Upper lobe of right lung (tissue), 1 donor: ENCODE measurements at regions not wholly inside any gene's neighbourhood (a gene's known extent, or its start where the extent isn't known, plus 50 kb on each side); places are given as distances from the start of the nearest gene placed in this dataset.

Source experiments
- ATAC-seq: fragments of 200-7000 bp; cut with Tn5 transposase; one replicate; pipeline ENCODE4 v1.9.1; 2020; ENCODE audit warnings: mild to moderate bottlenecking, moderate library complexity
- DNase-seq: peaks from one replicate; pipeline ENCODE4 v3.0.0-alpha.2; 2020
- H3K27ac ChIP-seq: fragments of 200-600 bp; one replicate; pipeline ENCODE4 v1.8.0; 2022
- H3K27me3 ChIP-seq: fragments of 200-600 bp; one replicate; pipeline ENCODE4 v1.8.0; 2022; ENCODE audit warnings: mild to moderate bottlenecking
- H3K36me3 ChIP-seq: fragments of 200-600 bp; one replicate; pipeline ENCODE4 v1.8.0; 2022
- H3K4me1 ChIP-seq: fragments of 200-600 bp; one replicate; pipeline ENCODE4 v1.8.0; 2022
- H3K4me3 ChIP-seq: fragments of 200-600 bp; one replicate; pipeline ENCODE4 v1.8.0; 2022; ENCODE audit warnings: mild to moderate bottlenecking
- H3K9me3 ChIP-seq: fragments of 200-600 bp; one replicate; pipeline ENCODE4 v1.8.0; 2022
- intact Hi-C: fragments of 100-400 bp; cut with DNase I; formaldehyde crosslinking; loops from one replicate; pipeline ENCODE4 v1.11.0; 2022
- TF ChIP-seq, protein P1 (sequence below): fragments of 200-600 bp; IDR thresholded peaks from one replicate; pipeline ENCODE4 v1.8.0; 2022; ENCODE audit warnings: antibody characterized with exemption
- donor health status: DM: no; HTN: yes; CAD: no; lungs with severe emphysema.

GRCh38 chr7:152553671-152554317 is 118.0 kb upstream of the KMT2C start:
- Histone ChIP-seq H3K4me3 (no peak overlapping the region), H3K9me3 (no peaks in the 10 kb centered on the region), H3K27me3 (no peaks in the 10 kb centered on the region), H3K36me3 (no peaks in the 10 kb centered on the region), H3K27ac (no peak overlapping the region), H3K4me1 (no peaks in the 10 kb centered on the region)
- TF ChIP-seq, protein P1, sequence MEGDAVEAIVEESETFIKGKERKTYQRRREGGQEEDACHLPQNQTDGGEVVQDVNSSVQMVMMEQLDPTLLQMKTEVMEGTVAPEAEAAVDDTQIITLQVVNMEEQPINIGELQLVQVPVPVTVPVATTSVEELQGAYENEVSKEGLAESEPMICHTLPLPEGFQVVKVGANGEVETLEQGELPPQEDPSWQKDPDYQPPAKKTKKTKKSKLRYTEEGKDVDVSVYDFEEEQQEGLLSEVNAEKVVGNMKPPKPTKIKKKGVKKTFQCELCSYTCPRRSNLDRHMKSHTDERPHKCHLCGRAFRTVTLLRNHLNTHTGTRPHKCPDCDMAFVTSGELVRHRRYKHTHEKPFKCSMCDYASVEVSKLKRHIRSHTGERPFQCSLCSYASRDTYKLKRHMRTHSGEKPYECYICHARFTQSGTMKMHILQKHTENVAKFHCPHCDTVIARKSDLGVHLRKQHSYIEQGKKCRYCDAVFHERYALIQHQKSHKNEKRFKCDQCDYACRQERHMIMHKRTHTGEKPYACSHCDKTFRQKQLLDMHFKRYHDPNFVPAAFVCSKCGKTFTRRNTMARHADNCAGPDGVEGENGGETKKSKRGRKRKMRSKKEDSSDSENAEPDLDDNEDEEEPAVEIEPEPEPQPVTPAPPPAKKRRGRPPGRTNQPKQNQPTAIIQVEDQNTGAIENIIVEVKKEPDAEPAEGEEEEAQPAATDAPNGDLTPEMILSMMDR, result no peak
- intact Hi-C loops, result no loop called here
- DNase-seq, result no peak
- ATAC-seq, result no peak

DNA sequence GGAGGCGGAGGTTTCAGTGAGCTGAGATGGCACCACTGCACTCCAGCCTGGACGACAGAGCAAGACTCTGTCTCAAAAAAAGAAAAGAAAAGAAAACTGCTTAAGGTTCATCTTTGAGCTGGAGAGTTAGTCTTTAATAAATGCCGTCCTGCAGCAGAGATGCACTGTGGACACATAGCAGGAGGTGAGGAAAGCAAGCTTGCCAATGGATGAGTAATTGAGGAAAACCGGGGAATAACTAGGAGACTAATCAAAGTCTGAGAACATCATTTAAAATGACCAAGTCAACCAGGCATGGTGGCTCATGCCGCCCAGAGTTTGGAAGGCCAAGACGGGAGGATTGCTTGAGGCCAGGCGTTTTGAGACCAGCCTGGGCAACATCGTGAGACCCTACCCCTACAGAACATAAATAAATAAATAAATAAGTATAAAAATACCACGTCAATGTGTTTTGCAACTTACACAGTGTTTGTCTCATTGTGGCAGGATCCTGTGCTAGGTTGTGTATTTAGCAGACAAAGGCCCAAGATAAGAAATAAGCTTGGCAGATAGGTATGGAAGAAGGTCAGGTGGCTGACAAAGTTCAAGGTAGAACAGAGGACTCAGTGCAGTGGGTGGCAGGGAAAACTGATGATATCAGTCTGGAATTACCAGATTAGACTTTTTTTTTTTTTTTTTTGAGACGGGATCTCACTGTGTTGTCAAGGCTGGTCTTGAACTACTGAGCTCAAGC is 115.7 kb upstream of the KMT2C start:
- Histone ChIP-seq H3K27ac (no peak overlapping the region), H3K9me3 (no peaks in the 10 kb centered on the region), H3K4me3 (no peak overlapping the region), H3K27me3 (no peaks in the 10 kb centered on the region), H3K36me3 (no peaks in the 10 kb centered on the region), H3K4me1 (no peaks in the 10 kb centered on the region)
- ATAC-seq (no peak), DNase-seq (no peak)
- intact Hi-C loops, result no loop called here
- TF ChIP-seq, protein P1, result no peak

DNA sequence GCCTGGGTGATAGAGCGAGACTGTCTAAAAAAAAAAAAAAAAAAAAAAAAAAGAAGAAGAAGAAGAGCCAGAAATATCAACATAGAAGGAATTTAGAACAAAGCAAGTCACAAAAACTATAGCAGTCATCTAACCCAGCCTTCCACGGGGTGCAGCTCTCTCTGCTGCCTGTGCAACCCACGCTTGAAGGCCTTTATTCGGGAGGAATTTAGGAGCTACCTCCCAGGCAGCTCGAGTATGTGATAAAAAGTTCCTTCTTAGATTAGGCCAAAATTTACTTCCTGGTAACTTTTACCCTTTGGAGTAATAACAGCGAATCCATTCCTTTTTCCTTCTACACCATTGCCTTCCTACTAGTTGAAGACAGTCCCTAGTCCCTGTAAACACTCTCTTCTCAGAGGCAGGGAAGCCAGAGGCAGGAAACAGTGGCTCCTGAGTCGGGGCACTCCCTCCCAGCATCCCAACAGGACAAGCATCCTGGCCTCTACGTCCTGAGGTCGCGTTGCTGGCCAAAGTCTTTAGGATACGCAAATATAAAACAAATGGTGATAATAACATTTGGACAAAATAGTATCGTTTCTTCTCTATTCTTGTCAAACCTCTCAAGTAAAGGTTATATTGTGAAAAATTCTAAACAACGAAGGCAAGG is 109.3 kb upstream of the KMT2C start:
- DNase-seq (no peak), ATAC-seq (no peak)
- H3K4me1 ChIP-seq, result no peaks in the 10 kb centered on the region
- TF ChIP-seq, protein P1, result no peak
- no peaks in the 10 kb centered on the region for H3K27me3 ChIP-seq
- H3K4me3 ChIP-seq, result no peak overlapping the region
- H3K9me3 ChIP-seq, result no peaks in the 10 kb centered on the region
- intact Hi-C loops, result no loop called here
- no peaks in the 10 kb centered on the region for H3K36me3 ChIP-seq
- no peak overlapping the region for H3K27ac ChIP-seq

GRCh38 chr7:152544481-152544927 is 108.7 kb upstream of the KMT2C start:
- TF ChIP-seq, protein P1, result no peak
- ATAC-seq, result no peak
- intact Hi-C loops, result no loop called here
- H3K36me3 ChIP-seq, result no peaks in the 10 kb centered on the region
- H3K27ac ChIP-seq, result no peak overlapping the region
- H3K4me3 ChIP-seq, result no peak overlapping the region
- H3K4me1 ChIP-seq, result no peaks in the 10 kb centered on the region
- H3K27me3 ChIP-seq, result no peaks in the 10 kb centered on the region
- no peak for DNase-seq
- H3K9me3 ChIP-seq, result no peaks in the 10 kb centered on the region

DNA sequence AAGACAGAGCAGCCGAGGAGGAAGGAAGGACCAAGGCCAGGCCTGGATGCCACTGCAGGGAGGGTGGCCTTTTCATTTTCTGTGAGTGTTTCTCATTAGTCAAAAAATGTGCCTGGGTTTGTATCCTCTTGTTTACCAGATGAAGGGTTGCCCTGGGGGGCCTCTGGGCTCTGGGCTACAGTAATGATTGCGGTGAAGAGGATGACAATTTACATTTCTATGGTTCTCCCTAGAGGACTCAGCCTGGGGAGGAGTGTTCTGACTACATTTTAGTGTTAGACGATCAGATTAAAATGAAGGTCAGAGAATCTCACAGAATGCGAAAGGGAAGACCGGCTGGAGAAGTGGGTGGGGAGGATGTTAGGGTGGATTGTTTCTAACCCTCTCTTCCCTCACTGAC is 108.0 kb upstream of the KMT2C start:
- H3K27me3 ChIP-seq, result no peaks in the 10 kb centered on the region
- no peak overlapping the region for H3K27ac ChIP-seq
- no peak overlapping the region for H3K4me3 ChIP-seq
- TF ChIP-seq, protein P1, result no peak
- H3K4me1 ChIP-seq, result no peaks in the 10 kb centered on the region
- no peak for ATAC-seq
- H3K36me3 ChIP-seq, result no peaks in the 10 kb centered on the region
- no peaks in the 10 kb centered on the region for H3K9me3 ChIP-seq
- DNase-seq, result no peak
- intact Hi-C loops, result no loop called here
